ENCODE measurements at regions not wholly inside any gene's neighbourhood (a gene's known extent, or its start where the extent isn't known, plus 50 kb on each side); places are given as distances from the start of the nearest gene placed in this dataset.

- TF ChIP-seq CTCF (IDR thresholded peaks at IDR 0.05): no peak
- TF ChIP-seq POLR2A (IDR thresholded peaks at IDR 0.05): no peak
- no peak for TF ChIP-seq POLR2AphosphoS5 (IDR thresholded peaks at IDR 0.05)
- no peak for TF ChIP-seq EP300 (IDR thresholded peaks at IDR 0.05)
Observed at GRCh38 chr10:112045938-112046337, 137.6 kb downstream of the GPAM start.
